ENCODE measurements at regions not wholly inside any gene's neighbourhood (a gene's known extent, or its start where the extent isn't known, plus 50 kb on each side); places are given as distances from the start of the nearest gene placed in this dataset.

GRCh38 chr4:181939199-181939945 lies 303.8 kb upstream of the TENM3 start:
- no peak for DNase-seq (ENCODE audit: low spot score)
- no peak overlapping the region for H3K27ac Mint-ChIP-seq (ENCODE audit: unreplicated experiment)
- TF ChIP-seq, protein P1, sequence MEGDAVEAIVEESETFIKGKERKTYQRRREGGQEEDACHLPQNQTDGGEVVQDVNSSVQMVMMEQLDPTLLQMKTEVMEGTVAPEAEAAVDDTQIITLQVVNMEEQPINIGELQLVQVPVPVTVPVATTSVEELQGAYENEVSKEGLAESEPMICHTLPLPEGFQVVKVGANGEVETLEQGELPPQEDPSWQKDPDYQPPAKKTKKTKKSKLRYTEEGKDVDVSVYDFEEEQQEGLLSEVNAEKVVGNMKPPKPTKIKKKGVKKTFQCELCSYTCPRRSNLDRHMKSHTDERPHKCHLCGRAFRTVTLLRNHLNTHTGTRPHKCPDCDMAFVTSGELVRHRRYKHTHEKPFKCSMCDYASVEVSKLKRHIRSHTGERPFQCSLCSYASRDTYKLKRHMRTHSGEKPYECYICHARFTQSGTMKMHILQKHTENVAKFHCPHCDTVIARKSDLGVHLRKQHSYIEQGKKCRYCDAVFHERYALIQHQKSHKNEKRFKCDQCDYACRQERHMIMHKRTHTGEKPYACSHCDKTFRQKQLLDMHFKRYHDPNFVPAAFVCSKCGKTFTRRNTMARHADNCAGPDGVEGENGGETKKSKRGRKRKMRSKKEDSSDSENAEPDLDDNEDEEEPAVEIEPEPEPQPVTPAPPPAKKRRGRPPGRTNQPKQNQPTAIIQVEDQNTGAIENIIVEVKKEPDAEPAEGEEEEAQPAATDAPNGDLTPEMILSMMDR (IDR thresholded peaks at IDR 0.05; ENCODE audit: unreplicated experiment): no peak

GRCh38 chr4:181944527-181944926 lies 298.7 kb upstream of the TENM3 start:
- Mint-ChIP-seq H3K4me3 (ENCODE audit: unreplicated experiment) (no peak overlapping the region), H3K27ac (ENCODE audit: unreplicated experiment) (no peak overlapping the region), H3K27me3 (ENCODE audit: unreplicated experiment) (peaks cover 1% of the 10 kb centered on the region), H3K9me3 (ENCODE audit: unreplicated experiment) (no peaks in the 10 kb centered on the region), H3K36me3 (ENCODE audit: low read depth, unreplicated experiment) (no peaks in the 10 kb centered on the region), H3K4me1 (ENCODE audit: unreplicated experiment) (no peaks in the 10 kb centered on the region)
- TF ChIP-seq, protein P1 (IDR thresholded peaks at IDR 0.05; ENCODE audit: unreplicated experiment): no peak
- no peak for DNase-seq (ENCODE audit: low spot score)

More at GRCh38 chr4:181939199-181939945, 303.8 kb upstream of the TENM3 start:
- H3K36me3 Mint-ChIP-seq (ENCODE audit: low read depth, unreplicated experiment): no peaks in the 10 kb centered on the region
- H3K4me1 Mint-ChIP-seq (ENCODE audit: unreplicated experiment): no peaks in the 10 kb centered on the region
- no peak overlapping the region for H3K4me3 Mint-ChIP-seq (ENCODE audit: unreplicated experiment)
- H3K27me3 Mint-ChIP-seq (ENCODE audit: unreplicated experiment): peaks cover 2% of the 10 kb centered on the region
- H3K9me3 Mint-ChIP-seq (ENCODE audit: unreplicated experiment): no peaks in the 10 kb centered on the region

GRCh38 chr4:181946902-181947301 lies 296.3 kb upstream of the TENM3 start:
- H3K36me3 Mint-ChIP-seq (ENCODE audit: low read depth, unreplicated experiment): no peaks in the 10 kb centered on the region
- H3K9me3 Mint-ChIP-seq (ENCODE audit: unreplicated experiment): no peaks in the 10 kb centered on the region
- no peak overlapping the region for H3K4me3 Mint-ChIP-seq (ENCODE audit: unreplicated experiment)
- TF ChIP-seq, protein P1 (IDR thresholded peaks at IDR 0.05; ENCODE audit: unreplicated experiment): no peak
- peaks cover 1% of the 10 kb centered on the region for H3K27me3 Mint-ChIP-seq (ENCODE audit: unreplicated experiment)
- no peaks in the 10 kb centered on the region for H3K4me1 Mint-ChIP-seq (ENCODE audit: unreplicated experiment)
- no peak for DNase-seq (ENCODE audit: low spot score)
- H3K27ac Mint-ChIP-seq (ENCODE audit: unreplicated experiment): no peak overlapping the region

GRCh38 chr4:181948839-181949382 lies 294.3 kb upstream of the TENM3 start:
- TF ChIP-seq, protein P1 (IDR thresholded peaks at IDR 0.05; ENCODE audit: unreplicated experiment): no peak
- Mint-ChIP-seq H3K36me3 (ENCODE audit: low read depth, unreplicated experiment) (no peaks in the 10 kb centered on the region), H3K27ac (ENCODE audit: unreplicated experiment) (no peak overlapping the region), H3K9me3 (ENCODE audit: unreplicated experiment) (no peaks in the 10 kb centered on the region), H3K27me3 (ENCODE audit: unreplicated experiment) (peaks cover 1% of the 10 kb centered on the region), H3K4me3 (ENCODE audit: unreplicated experiment) (no peak overlapping the region), H3K4me1 (ENCODE audit: unreplicated experiment) (no peaks in the 10 kb centered on the region)
- no peak for DNase-seq (ENCODE audit: low spot score)

DNA sequence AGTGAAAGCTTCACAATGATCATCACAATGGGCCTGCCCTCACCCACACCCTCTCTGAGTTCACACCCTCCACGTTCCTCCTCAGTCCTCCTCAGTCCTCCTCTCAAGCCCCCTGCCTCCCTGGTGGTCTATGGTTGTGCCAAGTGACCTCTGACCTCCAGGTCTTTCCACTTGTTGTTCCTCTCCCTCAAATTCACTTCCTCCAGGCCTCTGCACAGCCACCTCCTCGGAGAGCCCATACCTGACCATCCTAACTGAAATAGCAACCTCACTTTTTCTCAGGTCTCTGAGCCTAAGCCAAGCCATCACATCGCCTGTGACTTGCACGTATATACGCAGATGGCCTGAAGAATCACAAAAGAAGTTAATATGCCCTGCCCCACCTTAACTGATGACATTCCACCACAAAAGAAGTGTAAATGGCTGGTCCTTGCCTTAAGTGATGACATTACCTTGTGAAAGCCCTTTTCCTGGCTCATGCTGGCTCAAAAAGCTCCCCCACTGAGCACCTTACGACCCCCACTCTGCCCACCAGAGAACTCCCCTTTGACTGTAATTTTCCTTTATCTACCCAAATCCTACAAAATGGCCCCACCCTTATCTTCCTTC lies 293.4 kb upstream of the TENM3 start:
- no peak for DNase-seq (ENCODE audit: low spot score)

More for the DNA sequence above, 293.4 kb upstream of the TENM3 start:
- TF ChIP-seq, protein P1 (IDR thresholded peaks at IDR 0.05; ENCODE audit: unreplicated experiment): no peak
- H3K4me1 Mint-ChIP-seq (ENCODE audit: unreplicated experiment): no peaks in the 10 kb centered on the region
- no peaks in the 10 kb centered on the region for H3K9me3 Mint-ChIP-seq (ENCODE audit: unreplicated experiment)
- no peak overlapping the region for H3K27ac Mint-ChIP-seq (ENCODE audit: unreplicated experiment)
- no peaks in the 10 kb centered on the region for H3K27me3 Mint-ChIP-seq (ENCODE audit: unreplicated experiment)
- no peaks in the 10 kb centered on the region for H3K36me3 Mint-ChIP-seq (ENCODE audit: low read depth, unreplicated experiment)
- H3K4me3 Mint-ChIP-seq (ENCODE audit: unreplicated experiment): no peak overlapping the region

Measured in endothelial cell (in vitro differentiated cells).